ENCODE measurements at regions not wholly inside any gene's neighbourhood (a gene's known extent, or its start where the extent isn't known, plus 50 kb on each side); places are given as distances from the start of the nearest gene placed in this dataset.

DNA sequence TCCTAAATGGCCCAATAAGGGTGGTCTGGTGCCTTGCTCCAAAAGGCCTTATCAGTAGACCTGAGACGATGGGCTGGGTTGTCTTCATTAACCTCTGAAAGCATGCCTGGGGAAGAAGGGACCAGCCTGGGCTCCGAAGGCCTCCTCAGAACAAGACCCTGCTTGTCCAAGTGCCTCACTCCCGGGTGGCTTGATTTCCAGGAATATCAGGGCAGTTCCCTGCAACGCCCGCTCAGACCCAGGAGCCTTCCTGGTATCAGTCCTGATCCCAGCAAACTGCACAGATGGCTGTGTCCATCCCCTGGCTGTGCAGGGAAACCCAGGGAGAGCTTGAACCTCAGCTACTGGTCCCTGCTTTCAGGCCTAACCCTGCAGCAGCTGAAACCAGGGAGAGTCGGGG is 49.9 kb upstream of the CUX1 start:
- H3K4me1 Mint-ChIP-seq (ENCODE audit: low read depth, unreplicated experiment) = peaks cover 4% of the 10 kb centered on the region
- peaks cover 4% of the 10 kb centered on the region for H3K36me3 Mint-ChIP-seq (ENCODE audit: unreplicated experiment)
- no peak overlapping the region for H3K4me3 Mint-ChIP-seq (ENCODE audit: unreplicated experiment)
- TF ChIP-seq, protein P1, sequence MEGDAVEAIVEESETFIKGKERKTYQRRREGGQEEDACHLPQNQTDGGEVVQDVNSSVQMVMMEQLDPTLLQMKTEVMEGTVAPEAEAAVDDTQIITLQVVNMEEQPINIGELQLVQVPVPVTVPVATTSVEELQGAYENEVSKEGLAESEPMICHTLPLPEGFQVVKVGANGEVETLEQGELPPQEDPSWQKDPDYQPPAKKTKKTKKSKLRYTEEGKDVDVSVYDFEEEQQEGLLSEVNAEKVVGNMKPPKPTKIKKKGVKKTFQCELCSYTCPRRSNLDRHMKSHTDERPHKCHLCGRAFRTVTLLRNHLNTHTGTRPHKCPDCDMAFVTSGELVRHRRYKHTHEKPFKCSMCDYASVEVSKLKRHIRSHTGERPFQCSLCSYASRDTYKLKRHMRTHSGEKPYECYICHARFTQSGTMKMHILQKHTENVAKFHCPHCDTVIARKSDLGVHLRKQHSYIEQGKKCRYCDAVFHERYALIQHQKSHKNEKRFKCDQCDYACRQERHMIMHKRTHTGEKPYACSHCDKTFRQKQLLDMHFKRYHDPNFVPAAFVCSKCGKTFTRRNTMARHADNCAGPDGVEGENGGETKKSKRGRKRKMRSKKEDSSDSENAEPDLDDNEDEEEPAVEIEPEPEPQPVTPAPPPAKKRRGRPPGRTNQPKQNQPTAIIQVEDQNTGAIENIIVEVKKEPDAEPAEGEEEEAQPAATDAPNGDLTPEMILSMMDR (IDR thresholded peaks at IDR 0.05; ENCODE audit: partially characterized antibody, unreplicated experiment) = no peak
- peaks cover 3% of the 10 kb centered on the region for H3K27me3 Mint-ChIP-seq (ENCODE audit: unreplicated experiment)
- no peaks in the 10 kb centered on the region for H3K9me3 Mint-ChIP-seq (ENCODE audit: unreplicated experiment)
- no peak for DNase-seq
- no peak overlapping the region for H3K27ac Mint-ChIP-seq (ENCODE audit: unreplicated experiment)
